PFSK-1 (cell line): ENCODE measurements at regions not wholly inside any gene's neighbourhood (a gene's known extent, or its start where the extent isn't known, plus 50 kb on each side); places are given as distances from the start of the nearest gene placed in this dataset.

Experiments
- FOXP2 ChIP-seq: optimal IDR thresholded peaks from 2 replicates; pipeline ENCODE3; 2011; ENCODE audit warnings: borderline replicate concordance, control low read depth, inconsistent platforms; ENCODE audit not compliant: insufficient read depth; ENCODE audit errors: extremely low read length, extremely low read depth
- POLR2AphosphoS5 ChIP-seq: IDR thresholded peaks from 2 replicates; pipeline ENCODE4 v1.6.1; 2012; ENCODE audit warnings: low read depth, mild to moderate bottlenecking, control low read depth, low read length, moderate library complexity
- REST ChIP-seq, 2 experiments: IDR thresholded peaks; 2 replicates each; pipeline versions ENCODE4 v1.6.1 to v1.8.0; 2011 to 2012; ENCODE audit warnings: low read depth in 2 of 2, low read length in 2 of 2, control low read depth in 1 of 2, inconsistent platforms in 1 of 2, mild to moderate bottlenecking in 1 of 2, moderate library complexity in 1 of 2; ENCODE audit not compliant: insufficient read depth in 1 of 2
- SIN3A ChIP-seq: IDR thresholded peaks from 2 replicates; pipeline ENCODE4 v1.6.1; 2012; ENCODE audit warnings: mild to moderate bottlenecking, low read length, moderate library complexity, borderline replicate concordance; ENCODE audit not compliant: insufficient read depth
- TAF1 ChIP-seq: IDR thresholded peaks from 2 replicates; pipeline ENCODE4 v1.6.1; 2012; ENCODE audit warnings: low read length, control low read depth, borderline replicate concordance; ENCODE audit not compliant: insufficient read depth

- TF ChIP-seq TAF1 (no peak), REST (IDR thresholded peaks at IDR 0.05; ENCODE audit: insufficient read depth in 1 of 2, low read depth in 2 of 2, low read length in 2 of 2) (no peak), FOXP2 (no peak), SIN3A (no peak), POLR2AphosphoS5 (no peak)
These were observed 244.7 kb upstream of the HS6ST1 start for GRCh38 chr2:128563348-128563687.

- no peak for TF ChIP-seq FOXP2
- no peak for TF ChIP-seq REST (IDR thresholded peaks at IDR 0.05; ENCODE audit: insufficient read depth in 1 of 2, low read depth in 2 of 2, low read length in 2 of 2)
- no peak for TF ChIP-seq SIN3A
- TF ChIP-seq TAF1: no peak
- no peak for TF ChIP-seq POLR2AphosphoS5
These were observed 245.5 kb upstream of the HS6ST1 start for GRCh38 chr2:128564131-128564530.

- TF ChIP-seq POLR2AphosphoS5 (no peak), FOXP2 (no peak), TAF1 (no peak), REST (IDR thresholded peaks at IDR 0.05; ENCODE audit: insufficient read depth in 1 of 2, low read depth in 2 of 2, low read length in 2 of 2) (no peak), SIN3A (no peak)
These were observed 245.9 kb upstream of the HS6ST1 start for GRCh38 chr2:128564551-128564950.

GRCh38 chr2:128565441-128565840 lies 246.8 kb upstream of the HS6ST1 start:
- TF ChIP-seq REST (IDR thresholded peaks at IDR 0.05; ENCODE audit: insufficient read depth in 1 of 2, low read depth in 2 of 2, low read length in 2 of 2) (no peak), POLR2AphosphoS5 (no peak), FOXP2 (no peak), TAF1 (no peak), SIN3A (no peak)

- TF ChIP-seq FOXP2 (no peak), TAF1 (no peak), POLR2AphosphoS5 (no peak), SIN3A (no peak), REST (IDR thresholded peaks at IDR 0.05; ENCODE audit: insufficient read depth in 1 of 2, low read depth in 2 of 2, low read length in 2 of 2) (no peak)
These were observed 248.0 kb upstream of the HS6ST1 start for GRCh38 chr2:128566671-128567070.
